H1 (cell line): ENCODE measurements at regions not wholly inside any gene's neighbourhood (a gene's known extent, or its start where the extent isn't known, plus 50 kb on each side); places are given as distances from the start of the nearest gene placed in this dataset.

Experiments
- EP300 ChIP-seq, 2 experiments: IDR thresholded peaks; 1 replicate in 1 of 2; 2 replicates in 1 of 2; pipeline ENCODE4 v1.6.1; 2011 to 2012; ENCODE audit warnings: low read depth in 2 of 2, low read length in 2 of 2, mild to moderate bottlenecking in 2 of 2, borderline replicate concordance in 1 of 2, inconsistent platforms in 1 of 2, moderate library complexity in 1 of 2
- JUN ChIP-seq: IDR thresholded peaks from 2 replicates; pipeline ENCODE4 v1.6.1; 2011; ENCODE audit warnings: low read depth, mild to moderate bottlenecking, improper control_type of control experiment, low read length
- SAP30 ChIP-seq: fragments of 300-600 bp; sonication (generic); IDR thresholded peaks from 2 replicates; pipeline ENCODE4 v1.7.1; 2012; ENCODE audit warnings: low read length, moderate library complexity, mild to moderate bottlenecking, inconsistent platforms; ENCODE audit not compliant: insufficient read depth, insufficient replicate concordance

DNA sequence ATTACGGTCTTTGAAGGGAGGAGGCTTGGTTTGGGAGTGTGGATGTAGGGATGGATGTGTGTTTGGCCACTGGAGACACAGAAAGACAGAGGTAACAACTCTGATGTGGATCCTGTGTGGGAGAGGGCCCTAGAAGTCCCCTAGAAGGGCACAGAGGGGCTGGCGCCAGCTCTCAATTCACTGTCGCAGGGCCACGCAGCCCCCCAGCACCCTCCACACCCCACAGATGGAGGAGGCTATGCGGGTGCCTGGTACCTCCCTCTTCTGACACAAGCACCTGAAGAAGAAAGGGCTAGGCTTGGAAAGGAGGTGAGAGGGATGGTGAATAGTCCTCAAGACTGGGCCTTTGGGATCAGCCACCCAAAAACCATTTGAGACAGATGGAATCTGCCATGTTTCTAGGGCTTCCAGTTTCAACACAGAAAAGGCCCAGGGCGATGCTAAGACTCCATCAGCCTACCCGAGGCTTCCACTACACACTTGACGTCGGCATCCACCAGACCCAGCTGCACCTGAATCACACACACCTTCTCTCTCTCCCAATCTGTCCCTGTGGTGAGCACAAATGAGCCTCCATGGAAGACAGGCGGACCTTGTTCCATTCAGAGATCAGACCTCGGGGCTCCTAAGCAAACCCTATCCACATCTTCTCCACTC lies 413.5 kb upstream of the HS6ST1 start (continued):
- TF ChIP-seq SAP30, result no peak
- TF ChIP-seq JUN, result no peak
- no peak for TF ChIP-seq EP300 (IDR thresholded peaks at IDR 0.05; ENCODE audit: borderline replicate concordance in 1 of 2, low read depth in 2 of 2, low read length in 2 of 2)
